IPS-NIHi7 (cell line): ENCODE measurements at regions not wholly inside any gene's neighbourhood (a gene's known extent, or its start where the extent isn't known, plus 50 kb on each side); places are given as distances from the start of the nearest gene placed in this dataset.
"Not testable (repeated sequence)": the region's sequence is repeated elsewhere in the genome, so short reads cannot be mapped to it uniquely, and the experiment has no call there.

Experiments used
- DNase-seq: peaks from one replicate; pipeline ENCODE4 v3.0.0; 2012; ENCODE audit warnings: mixed read lengths; ENCODE audit errors: extremely low spot score

GRCh38 chrX:67213686-67214085 is 330.1 kb upstream of the AR start:
- DNase-seq = not testable (repeated sequence)

DNA sequence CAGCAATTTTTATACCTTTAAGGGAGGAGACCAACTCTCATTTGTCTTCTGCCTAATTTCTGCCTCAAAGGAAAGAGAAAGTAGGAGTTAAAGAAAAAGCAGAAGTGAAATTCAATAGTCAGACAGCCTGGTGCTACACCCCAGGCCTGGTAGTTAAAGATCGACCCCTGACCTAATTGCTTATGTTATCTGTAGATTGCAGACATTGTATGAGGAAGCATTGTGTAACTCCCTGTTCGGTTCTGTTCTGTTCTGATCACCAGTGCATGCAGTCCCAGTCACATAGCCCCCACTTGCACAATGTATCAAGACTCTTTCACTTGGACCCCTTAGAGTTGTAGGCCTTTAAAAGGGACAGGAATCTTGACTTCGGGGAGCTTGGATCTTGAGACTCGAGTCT is 335.9 kb upstream of the AR start:
- no peak for DNase-seq

DNA sequence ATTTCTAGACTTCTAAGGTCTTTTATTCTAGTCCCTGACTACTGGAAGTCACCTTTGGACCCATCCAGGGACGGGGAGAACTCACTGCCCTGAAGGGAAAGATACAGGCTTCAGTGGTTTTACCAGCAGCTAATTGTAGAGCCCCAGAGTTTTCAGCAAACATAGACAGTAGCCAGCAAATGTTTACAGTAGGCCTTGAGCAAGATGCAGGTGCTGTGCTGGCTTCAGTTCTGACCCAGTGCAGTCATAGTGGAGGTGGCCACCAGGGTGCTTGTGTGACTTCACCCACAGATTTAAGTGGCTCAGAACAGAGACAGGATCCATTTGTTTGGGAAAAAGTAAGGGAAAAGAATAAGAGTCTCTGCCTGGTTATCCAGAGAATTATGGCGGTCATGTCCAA is 384.4 kb upstream of the AR start:
- DNase-seq = no peak

DNA sequence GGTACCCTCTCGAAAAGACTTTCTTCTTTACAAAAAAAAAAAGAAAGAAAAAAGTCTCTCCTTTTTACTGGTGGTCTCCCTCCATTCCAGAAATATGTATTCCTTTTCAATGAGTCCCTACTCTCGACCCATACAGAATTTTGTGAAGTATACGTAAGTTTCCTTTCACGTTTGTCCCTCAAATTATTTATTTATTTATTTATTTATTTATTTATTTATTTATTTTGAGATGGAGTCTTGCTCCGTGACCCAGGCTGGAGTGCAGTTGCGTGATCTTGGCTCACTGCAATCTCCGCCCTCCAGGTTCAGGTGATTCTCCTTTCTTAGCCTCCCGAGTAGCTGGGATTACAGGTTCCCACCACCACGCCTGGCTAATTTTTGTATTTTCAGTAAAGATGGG is 429.2 kb upstream of the AR start:
- DNase-seq = no peak

- no peak for DNase-seq
These were observed 438.1 kb upstream of the AR start for GRCh38 chrX:67105758-67106116.

DNA sequence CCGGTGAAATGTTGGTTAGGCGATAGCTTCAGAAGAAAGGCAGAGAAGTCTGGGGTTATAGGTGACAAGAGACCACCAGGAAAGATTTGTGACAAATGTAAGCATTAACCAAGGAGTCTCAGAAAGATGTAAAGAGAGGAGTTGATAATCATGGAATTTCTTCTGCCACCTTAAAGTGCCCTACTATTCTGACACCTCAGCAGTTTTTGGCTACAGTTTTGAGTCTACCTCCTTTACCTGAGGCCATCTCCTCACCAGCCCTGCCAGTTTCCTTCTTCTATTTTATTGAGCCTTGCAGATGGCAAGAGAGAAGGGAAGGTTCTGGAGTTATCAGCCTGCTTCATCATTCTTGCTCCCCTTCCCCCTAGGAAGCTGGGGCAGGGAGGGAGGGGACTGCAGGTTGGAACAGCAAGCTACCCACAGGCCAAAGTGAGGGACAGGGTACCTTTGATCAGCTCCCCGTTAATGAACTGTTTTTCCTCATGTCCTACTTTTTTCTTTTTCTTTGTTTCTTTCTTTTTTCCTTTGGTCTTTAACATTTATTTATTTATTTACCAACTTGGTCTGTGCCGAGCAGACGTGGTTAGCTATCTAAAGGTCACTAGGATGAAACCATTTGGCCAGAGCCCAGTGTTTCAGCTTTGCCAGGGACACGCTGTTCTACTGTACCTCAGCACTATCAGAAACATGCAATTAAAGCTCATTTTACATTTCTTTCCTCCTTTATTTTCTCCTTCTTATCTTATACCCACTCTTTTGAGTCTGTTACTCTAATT is 438.7 kb upstream of the AR start:
- no peak for DNase-seq

- DNase-seq = no peak
These were observed 443.6 kb upstream of the AR start for GRCh38 chrX:67100031-67100884.

GRCh38 chrX:67094061-67094460 is 449.8 kb upstream of the AR start:
- DNase-seq = peak; percentile 22

- no peak for DNase-seq
These were observed 411.9 kb upstream of the EDA2R start for GRCh38 chrX:67050760-67051159.

GRCh38 chrX:67044866-67045265 is 406.0 kb upstream of the EDA2R start:
- no peak for DNase-seq

- DNase-seq = no peak
These were observed 405.3 kb upstream of the EDA2R start for GRCh38 chrX:67044029-67044653.

GRCh38 chrX:67004451-67004850 is 365.6 kb upstream of the EDA2R start:
- DNase-seq = no peak

- no peak for DNase-seq
These were observed 355.9 kb upstream of the EDA2R start for GRCh38 chrX:66994729-66995128.

DNA sequence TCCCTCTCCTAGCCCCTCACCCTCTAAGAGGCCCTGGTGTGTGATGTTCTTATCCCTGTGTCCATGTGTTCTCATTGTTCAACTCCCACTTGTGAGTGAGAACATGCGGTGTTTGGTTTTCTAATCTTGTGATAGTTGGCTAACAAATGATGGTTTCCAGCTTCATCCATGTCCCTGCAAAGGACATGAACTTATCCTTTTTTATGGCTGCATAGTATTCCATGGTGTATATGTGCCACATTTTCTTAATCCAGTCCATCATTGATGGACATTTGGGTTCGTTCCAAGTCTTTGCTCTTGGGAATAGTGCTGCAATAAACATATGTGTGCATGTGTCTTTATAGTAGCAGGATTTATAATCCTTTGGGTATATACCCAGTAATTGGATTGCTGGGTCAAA is 353.2 kb upstream of the EDA2R start:
- not testable (repeated sequence) for DNase-seq

- DNase-seq = no peak
These were observed 349.5 kb upstream of the EDA2R start for GRCh38 chrX:66988331-66988730.

DNA sequence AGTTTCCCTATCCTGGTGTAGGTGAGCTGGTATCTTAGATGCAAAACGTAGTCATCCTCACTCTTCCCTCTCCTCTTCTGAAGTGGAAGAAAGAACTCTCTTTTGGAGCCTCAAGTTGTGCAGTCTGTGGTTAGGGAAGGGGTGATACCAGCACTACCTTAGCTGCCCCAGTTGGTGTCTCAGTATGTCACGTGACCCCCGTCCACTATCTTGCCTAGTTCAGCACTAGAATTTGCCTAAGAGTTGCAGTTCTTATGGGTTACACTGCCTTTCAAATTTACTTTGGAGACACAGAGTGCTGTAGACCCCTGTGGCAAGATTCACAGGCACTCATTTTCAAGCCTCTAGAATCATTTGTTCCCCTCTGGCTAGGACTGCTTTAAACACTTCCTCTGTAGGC is 322.8 kb upstream of the EDA2R start:
- no peak for DNase-seq

- DNase-seq = no peak
These were observed 292.8 kb upstream of the EDA2R start for GRCh38 chrX:66931713-66932112.

DNA sequence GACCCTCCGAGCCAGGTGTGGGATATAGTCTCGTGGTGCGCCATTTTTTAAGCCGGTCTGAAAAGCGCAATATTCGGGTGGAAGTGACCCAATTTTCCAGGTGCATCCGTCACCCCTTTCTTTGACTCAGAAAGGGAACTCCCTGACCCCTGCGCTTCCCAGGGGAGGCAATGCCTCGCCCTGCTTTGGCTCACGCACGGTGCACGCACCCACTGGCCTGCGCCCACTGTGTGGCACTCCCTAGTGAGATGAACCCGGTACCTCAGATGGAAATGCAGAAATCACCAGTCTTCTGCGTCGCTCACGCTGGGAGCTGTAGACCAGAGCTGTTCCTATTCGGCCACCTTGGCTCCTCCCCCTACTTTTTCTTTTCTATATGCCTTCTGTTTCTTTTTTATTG is 291.6 kb upstream of the EDA2R start:
- not testable (repeated sequence) for DNase-seq

GRCh38 chrX:66920296-66920695 is 281.4 kb upstream of the EDA2R start:
- DNase-seq = no peak

DNA sequence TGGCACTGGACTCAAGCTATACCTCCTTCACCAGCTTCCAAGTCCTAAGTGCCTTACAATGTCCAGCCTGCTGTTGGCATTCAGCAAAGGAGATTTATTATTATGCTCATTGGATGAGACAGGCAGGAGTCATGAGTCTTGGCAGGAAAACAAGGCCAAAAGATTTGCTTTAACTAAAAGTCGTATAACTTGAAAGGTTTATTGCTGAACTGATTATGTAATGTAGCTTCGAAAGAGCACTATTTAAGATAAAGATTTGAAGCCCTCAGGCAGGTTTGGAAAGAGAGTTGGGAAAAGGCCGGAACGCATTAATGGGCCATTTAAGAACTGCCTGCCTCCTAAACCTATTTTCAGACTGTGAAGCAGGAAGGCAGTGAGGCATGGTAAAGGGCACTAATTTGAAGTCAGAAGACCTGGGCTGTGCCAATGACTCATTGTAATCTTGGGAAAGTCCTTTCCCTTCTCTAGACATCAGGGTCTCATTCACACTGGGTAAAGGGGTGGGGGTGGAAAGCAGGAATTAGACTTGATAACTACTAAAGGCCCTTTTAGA is 280.5 kb upstream of the EDA2R start:
- DNase-seq = no peak

DNA sequence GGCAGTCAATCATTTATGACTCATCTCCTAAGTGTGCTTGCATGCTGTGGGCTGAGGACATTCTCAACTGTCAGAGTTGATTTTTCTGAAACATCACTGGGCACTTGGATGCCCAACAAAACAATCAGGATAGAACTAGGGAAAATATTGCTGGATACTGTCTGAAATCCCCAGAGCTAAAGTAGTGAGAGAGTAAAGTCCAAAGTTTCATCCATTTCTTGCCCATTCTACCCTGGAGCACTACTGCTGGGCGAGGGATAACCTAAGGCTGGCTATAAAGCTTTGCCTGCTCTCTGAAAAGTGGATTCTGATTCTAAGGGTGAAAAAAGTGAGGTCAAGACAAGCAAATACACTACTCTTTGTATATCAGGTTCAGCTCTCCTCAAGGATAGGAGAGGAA is 279.6 kb upstream of the EDA2R start:
- DNase-seq = no peak

DNA sequence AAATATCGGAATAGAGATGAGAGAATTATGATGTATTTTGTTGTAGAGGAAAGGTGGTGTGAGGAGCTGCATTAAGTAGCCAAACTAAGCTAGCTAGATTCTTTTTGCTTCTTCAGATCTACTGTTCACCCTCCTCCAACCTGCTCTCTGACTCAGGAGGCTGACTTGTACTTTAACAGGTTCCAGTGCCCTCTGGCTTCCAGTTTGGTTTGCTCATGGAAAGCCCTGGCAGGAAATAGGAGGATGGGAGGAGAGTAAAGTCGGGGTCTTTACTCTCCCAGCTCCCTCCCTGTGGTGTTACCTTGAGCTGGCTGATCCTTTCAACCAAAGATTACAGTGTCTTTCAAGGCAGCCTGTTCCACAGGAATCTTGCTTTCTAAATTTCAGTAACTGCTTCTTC is 277.0 kb upstream of the EDA2R start:
- DNase-seq = no peak
